Esophagus (tissue), 2 donors: ENCODE measurements at regions not wholly inside any gene's neighbourhood (a gene's known extent, or its start where the extent isn't known, plus 50 kb on each side); places are given as distances from the start of the nearest gene placed in this dataset.

ENCODE experiments used
- H3K27ac ChIP-seq, 2 donors: one replicate each; pipeline ENCODE4 v1.5.1; 2013; ENCODE audit warnings: low read depth in 2 of 2, mild to moderate bottlenecking in 2 of 2, inconsistent platforms in 1 of 2, low read length in 1 of 2, moderate library complexity in 1 of 2
- H3K27me3 ChIP-seq, 2 donors: one replicate each; pipeline ENCODE4 v1.6.1; 2013; ENCODE audit warnings: low read length in 2 of 2, control low read depth in 1 of 2, mild to moderate bottlenecking in 1 of 2; ENCODE audit not compliant: insufficient read depth in 2 of 2, control insufficient read depth in 1 of 2
- H3K36me3 ChIP-seq, 2 donors: one replicate each; pipeline ENCODE4 v1.6.1; 2013; ENCODE audit warnings: low read length in 1 of 2; ENCODE audit not compliant: control insufficient read depth in 2 of 2, insufficient read depth in 2 of 2
- H3K4me1 ChIP-seq, 2 donors: one replicate each; pipeline ENCODE4 v1.6.1; 2013; ENCODE audit warnings: low read length in 1 of 2; ENCODE audit not compliant: control insufficient read depth in 2 of 2, insufficient read depth in 2 of 2
- H3K4me3 ChIP-seq, 2 donors: one replicate each; pipeline ENCODE4 v1.5.1; 2013; ENCODE audit warnings: low read length in 2 of 2, mild to moderate bottlenecking in 2 of 2, low read depth in 1 of 2, moderate library complexity in 1 of 2
- H3K9me3 ChIP-seq, 2 donors: one replicate each; pipeline ENCODE4 v1.6.1; 2013; ENCODE audit warnings: mild to moderate bottlenecking in 2 of 2, low read depth in 1 of 2, low read length in 1 of 2, moderate library complexity in 1 of 2; ENCODE audit not compliant: control insufficient read depth in 2 of 2, insufficient read depth in 1 of 2
- WGBS, 2 donors: extraction: QIAGEN DNeasy Blood & Tissue Kit; methylation state at CpG; one replicate each; pipeline ENCODE4 v1.1.7; 2013; 5-methylcytosine and 5-hydroxymethylcytosine counted together
- donor health status: healthy with polysubstance abuse.
- donor health status: Bipolar disorder and iron deficiency.

GRCh38 chr7:118327174-118327573 lies 102.7 kb downstream of the ANKRD7 start:
- no peaks in the 10 kb centered on the region for H3K9me3 ChIP-seq
- 27 to 35% methylated on average over 2 of the region's 2 CpGs for WGBS, 2 donors
- no peaks in the 10 kb centered on the region for H3K36me3 ChIP-seq

GRCh38 chr7:118328505-118329211 lies 104.2 kb downstream of the ANKRD7 start:
- 79 to 81% methylated on average over 11 of the region's 11 CpGs for WGBS, 2 donors

More at GRCh38 chr7:118327174-118327573, 102.7 kb downstream of the ANKRD7 start:
- Histone ChIP-seq H3K27ac (no peak overlapping the region), H3K27me3 (no peaks in the 10 kb centered on the region), H3K4me3 (no peak overlapping the region), H3K4me1 (no peaks in the 10 kb centered on the region)

GRCh38 chr7:118330388-118330787 lies 105.9 kb downstream of the ANKRD7 start:
- Histone ChIP-seq H3K36me3 (no peaks in the 10 kb centered on the region), H3K4me3 (no peak overlapping the region), H3K27ac (no peak overlapping the region), H3K27me3 (no peaks in the 10 kb centered on the region), H3K4me1 (no peaks in the 10 kb centered on the region), H3K9me3 (no peaks in the 10 kb centered on the region)
- WGBS, 2 donors = 63 to 66% methylated on average over 3 of the region's 3 CpGs

More at GRCh38 chr7:118328505-118329211, 104.2 kb downstream of the ANKRD7 start:
- no peak overlapping the region for H3K4me3 ChIP-seq
- no peaks in the 10 kb centered on the region for H3K4me1 ChIP-seq
- H3K36me3 ChIP-seq = no peaks in the 10 kb centered on the region
- no peak overlapping the region for H3K27ac ChIP-seq
- no peaks in the 10 kb centered on the region for H3K27me3 ChIP-seq
- no peaks in the 10 kb centered on the region for H3K9me3 ChIP-seq

GRCh38 chr7:118346748-118347147 lies 122.2 kb downstream of the ANKRD7 start:
- H3K4me1 ChIP-seq = no peaks in the 10 kb centered on the region
- no peaks in the 10 kb centered on the region for H3K27me3 ChIP-seq
- H3K27ac ChIP-seq = no peak overlapping the region
- H3K36me3 ChIP-seq = no peaks in the 10 kb centered on the region
- H3K4me3 ChIP-seq = no peak overlapping the region
- H3K9me3 ChIP-seq = no peaks in the 10 kb centered on the region

GRCh38 chr7:118349604-118350003 lies 125.1 kb downstream of the ANKRD7 start:
- Histone ChIP-seq H3K4me1 (no peaks in the 10 kb centered on the region), H3K9me3 (no peaks in the 10 kb centered on the region), H3K4me3 (no peak overlapping the region), H3K36me3 (no peaks in the 10 kb centered on the region), H3K27ac (no peak overlapping the region), H3K27me3 (no peaks in the 10 kb centered on the region)
- WGBS, 2 donors = 78 to 86% methylated on average over 1 of the region's 1 CpG

GRCh38 chr7:118350260-118350659 lies 125.8 kb downstream of the ANKRD7 start:
- 72 to 86% methylated on average over 1 of the region's 1 CpG for WGBS, 2 donors
- no peak overlapping the region for H3K27ac ChIP-seq

GRCh38 chr7:118352867-118353453 lies 128.5 kb downstream of the ANKRD7 start:
- H3K36me3 ChIP-seq = no peaks in the 10 kb centered on the region
- H3K4me1 ChIP-seq = no peaks in the 10 kb centered on the region
- no peaks in the 10 kb centered on the region for H3K9me3 ChIP-seq
- no peak overlapping the region for H3K27ac ChIP-seq
- WGBS, 2 donors = 51 to 63% methylated on average over 3 of the region's 3 CpGs
- H3K27me3 ChIP-seq = no peaks in the 10 kb centered on the region
- no peak overlapping the region for H3K4me3 ChIP-seq

More at GRCh38 chr7:118350260-118350659, 125.8 kb downstream of the ANKRD7 start:
- Histone ChIP-seq H3K4me3 (no peak overlapping the region), H3K9me3 (no peaks in the 10 kb centered on the region), H3K4me1 (no peaks in the 10 kb centered on the region), H3K36me3 (no peaks in the 10 kb centered on the region), H3K27me3 (no peaks in the 10 kb centered on the region)

- Histone ChIP-seq H3K9me3 (no peaks in the 10 kb centered on the region), H3K4me3 (no peak overlapping the region), H3K36me3 (no peaks in the 10 kb centered on the region), H3K27me3 (no peaks in the 10 kb centered on the region), H3K27ac (no peak overlapping the region), H3K4me1 (no peaks in the 10 kb centered on the region)
- 65 to 70% methylated on average over 5 of the region's 5 CpGs for WGBS, 2 donors
These were observed 141.9 kb downstream of the ANKRD7 start for GRCh38 chr7:118366363-118366762.

GRCh38 chr7:118368958-118369357 lies 144.5 kb downstream of the ANKRD7 start:
- Histone ChIP-seq H3K36me3 (no peaks in the 10 kb centered on the region), H3K27me3 (no peaks in the 10 kb centered on the region), H3K4me3 (no peak overlapping the region), H3K4me1 (no peaks in the 10 kb centered on the region), H3K9me3 (no peaks in the 10 kb centered on the region), H3K27ac (no peak overlapping the region)

GRCh38 chr7:118369987-118370386 lies 145.5 kb downstream of the ANKRD7 start:
- no peak overlapping the region for H3K27ac ChIP-seq
- no peaks in the 10 kb centered on the region for H3K36me3 ChIP-seq
- H3K4me1 ChIP-seq = no peaks in the 10 kb centered on the region
- no peak overlapping the region for H3K4me3 ChIP-seq
- H3K9me3 ChIP-seq = no peaks in the 10 kb centered on the region
- 73% methylated on average over 3 of the region's 3 CpGs for WGBS, 2 donors
- no peaks in the 10 kb centered on the region for H3K27me3 ChIP-seq
